ENCODE measurements at regions not wholly inside any gene's neighbourhood (a gene's known extent, or its start where the extent isn't known, plus 50 kb on each side); places are given as distances from the start of the nearest gene placed in this dataset.
"Not testable (repeated sequence)": the region's sequence is repeated elsewhere in the genome, so short reads cannot be mapped to it uniquely, and the experiment has no call there.

GRCh38 chr5:124180875-124181461, 565.5 kb downstream of the ZNF608 start:
- DNase-seq (ENCODE audit: low read depth, low spot score): no peak

GRCh38 chr5:124180299-124180874, 566.1 kb downstream of the ZNF608 start:
- no peak for DNase-seq (ENCODE audit: low read depth, low spot score)

GRCh38 chr5:124179819-124180218, 566.6 kb downstream of the ZNF608 start:
- no peak for DNase-seq (ENCODE audit: low read depth, low spot score)

- DNase-seq (ENCODE audit: low read depth, low spot score): no peak
Measured at GRCh38 chr5:124178050-124178449, 568.4 kb downstream of the ZNF608 start.

GRCh38 chr5:124176692-124177091, 569.7 kb downstream of the ZNF608 start:
- DNase-seq (ENCODE audit: low read depth, low spot score): no peak

GRCh38 chr5:124173386-124173785, 573.1 kb downstream of the ZNF608 start:
- DNase-seq (ENCODE audit: low read depth, low spot score): no peak

- no peak for DNase-seq (ENCODE audit: low read depth, low spot score)
Measured at GRCh38 chr5:124172389-124173003, 573.9 kb downstream of the ZNF608 start.

- DNase-seq (ENCODE audit: low read depth, low spot score): not testable (repeated sequence)
Measured at GRCh38 chr5:124168093-124168492, 578.3 kb downstream of the ZNF608 start.

- DNase-seq (ENCODE audit: low read depth, low spot score): no peak
Measured at GRCh38 chr5:124162767-124163532, 583.5 kb downstream of the ZNF608 start.

GRCh38 chr5:124161266-124161665, 585.2 kb downstream of the ZNF608 start:
- DNase-seq (ENCODE audit: low read depth, low spot score): no peak

- no peak for DNase-seq (ENCODE audit: low read depth, low spot score)
Measured at GRCh38 chr5:124160265-124160664, 586.2 kb downstream of the ZNF608 start.

GRCh38 chr5:124157320-124157719, 589.1 kb downstream of the ZNF608 start:
- no peak for DNase-seq (ENCODE audit: low read depth, low spot score)

GRCh38 chr5:124156415-124156996, 589.9 kb downstream of the ZNF608 start:
- DNase-seq (ENCODE audit: low read depth, low spot score): no peak

GRCh38 chr5:124154714-124155113, 591.7 kb downstream of the ZNF608 start:
- no peak for DNase-seq (ENCODE audit: low read depth, low spot score)

GRCh38 chr5:124153588-124153987, 592.9 kb downstream of the ZNF608 start:
- no peak for DNase-seq (ENCODE audit: low read depth, low spot score)

- no peak for DNase-seq (ENCODE audit: low read depth, low spot score)
Measured at GRCh38 chr5:124148574-124148973, 597.9 kb downstream of the ZNF608 start.

- no peak for DNase-seq (ENCODE audit: low read depth, low spot score)
Measured at GRCh38 chr5:124140060-124140459, 606.4 kb downstream of the ZNF608 start.

GRCh38 chr5:124139477-124139876, 607.0 kb downstream of the ZNF608 start:
- no peak for DNase-seq (ENCODE audit: low read depth, low spot score)

GRCh38 chr5:124136609-124137008, 609.8 kb downstream of the ZNF608 start:
- no peak for DNase-seq (ENCODE audit: low read depth, low spot score)

GRCh38 chr5:124134941-124135340, 611.5 kb downstream of the ZNF608 start:
- no peak for DNase-seq (ENCODE audit: low read depth, low spot score)

GRCh38 chr5:124133406-124133805, 613.0 kb downstream of the ZNF608 start:
- no peak for DNase-seq (ENCODE audit: low read depth, low spot score)

GRCh38 chr5:124132843-124133242, 613.6 kb downstream of the ZNF608 start:
- DNase-seq (ENCODE audit: low read depth, low spot score): no peak
